Mesendoderm (in vitro differentiated cells): ENCODE measurements at regions not wholly inside any gene's neighbourhood (a gene's known extent, or its start where the extent isn't known, plus 50 kb on each side); places are given as distances from the start of the nearest gene placed in this dataset.

Experiments
- DNase-seq: peaks from one replicate; pipeline ENCODE4 v3.0.0; 2013
- H2AK5ac ChIP-seq: 2 replicates; pipeline ENCODE4 v1.6.1; 2013; ENCODE audit warnings: low read length, inconsistent platforms
- H2BK120ac ChIP-seq: 2 replicates; pipeline ENCODE4 v1.6.1; 2013; ENCODE audit warnings: low read depth, mild to moderate bottlenecking, low read length, moderate library complexity, mixed read lengths
- H2BK15ac ChIP-seq: replicated peaks from 2 replicates; pipeline ENCODE4 v1.6.1; 2013; ENCODE audit warnings: low read depth, mild to moderate bottlenecking, moderate library complexity
- H2BK5ac ChIP-seq: 2 replicates; pipeline ENCODE4 v1.6.1; 2013; ENCODE audit warnings: low read length, inconsistent platforms
- H3K18ac ChIP-seq: 2 replicates; pipeline ENCODE4 v1.6.1; 2013; ENCODE audit warnings: mild to moderate bottlenecking, low read length, mixed read lengths
- H3K23ac ChIP-seq: one replicate; pipeline ENCODE4 v1.6.1; 2013; ENCODE audit warnings: low read length
- H3K27ac ChIP-seq: 2 replicates; pipeline ENCODE4 v1.5.1; 2013; ENCODE audit warnings: low read depth, mild to moderate bottlenecking, inconsistent platforms, low read length, moderate library complexity
- H3K27me3 ChIP-seq: 2 replicates; pipeline ENCODE4 v1.6.1; 2013; ENCODE audit warnings: low read length, control low read depth, mild to moderate bottlenecking, inconsistent platforms; ENCODE audit not compliant: insufficient read depth, poor library complexity
- H3K36me3 ChIP-seq: 2 replicates; pipeline ENCODE4 v1.6.1; 2013; ENCODE audit warnings: low read length, inconsistent platforms; ENCODE audit not compliant: control insufficient read depth, insufficient read depth
- H3K4ac ChIP-seq: one replicate; pipeline ENCODE4 v1.6.1; 2013; ENCODE audit warnings: low read depth, mild to moderate bottlenecking, low read length, moderate library complexity
- H3K4me1 ChIP-seq: 2 replicates; pipeline ENCODE4 v1.6.1; 2013; ENCODE audit warnings: low read depth, low read length, inconsistent platforms; ENCODE audit not compliant: control insufficient read depth
- H3K4me2 ChIP-seq: 2 replicates; pipeline ENCODE4 v1.6.1; 2013; ENCODE audit warnings: low read length
- H3K4me3 ChIP-seq: 2 replicates; pipeline ENCODE4 v1.5.1; 2013; ENCODE audit warnings: mild to moderate bottlenecking, low read length
- H3K56ac ChIP-seq: one replicate; pipeline ENCODE4 v1.6.1; 2013; ENCODE audit warnings: low read length
- H3K79me1 ChIP-seq: 2 replicates; pipeline ENCODE4 v1.6.1; 2013; ENCODE audit warnings: low read length, inconsistent platforms
- H3K79me2 ChIP-seq: 2 replicates; pipeline ENCODE4 v1.6.1; 2013; ENCODE audit warnings: mild to moderate bottlenecking, low read length; ENCODE audit not compliant: control insufficient read depth, insufficient read depth
- H3K9ac ChIP-seq: 2 replicates; pipeline ENCODE4 v1.6.1; 2013; ENCODE audit warnings: low read length, inconsistent platforms
- H4K5ac ChIP-seq: one replicate; pipeline ENCODE4 v1.6.1; 2013; ENCODE audit warnings: low read length
- H4K8ac ChIP-seq: one replicate; pipeline ENCODE4 v1.6.1; 2013; ENCODE audit warnings: low read depth, mild to moderate bottlenecking, control low read depth, low read length, moderate library complexity
- WGBS: extraction: QIAGEN DNeasy Blood & Tissue Kit; methylation state at CpG from one replicate; pipeline ENCODE4 v1.1.7; 2013; ENCODE audit warnings: low lambda C conversion rate, missing lambda C conversion rate; ENCODE audit not compliant: insufficient coverage; ENCODE audit errors: extremely low coverage; 5-methylcytosine and 5-hydroxymethylcytosine counted together

GRCh38 chr6:106035655-106036054 is 50.5 kb upstream of the PRDM1 start:
- WGBS = no CpG with 5 or more reads among the region's 2 CpGs
- no peak overlapping the region for H3K56ac ChIP-seq
- no peak for DNase-seq
- H3K79me1 ChIP-seq = no peaks in the 10 kb centered on the region
- H3K18ac ChIP-seq = no peak overlapping the region
- H3K4me1 ChIP-seq = peaks cover 2% of the 10 kb centered on the region
- H3K36me3 ChIP-seq = no peaks in the 10 kb centered on the region
- H4K5ac ChIP-seq = no peak overlapping the region
- H3K4ac ChIP-seq = no peak overlapping the region
- H2BK120ac ChIP-seq = no peak overlapping the region
- no peak overlapping the region for H2BK15ac ChIP-seq
- H3K27ac ChIP-seq = no peak overlapping the region
- no peak overlapping the region for H3K4me2 ChIP-seq
- H3K23ac ChIP-seq = no peak overlapping the region
- H3K4me3 ChIP-seq = no peak overlapping the region
- no peak overlapping the region for H2AK5ac ChIP-seq
- H3K9ac ChIP-seq = no peak overlapping the region
- H3K79me2 ChIP-seq = no peaks in the 10 kb centered on the region
- no peak overlapping the region for H2BK5ac ChIP-seq
- H4K8ac ChIP-seq = no peak overlapping the region
- no peaks in the 10 kb centered on the region for H3K27me3 ChIP-seq

GRCh38 chr6:106033806-106034205 is 52.3 kb upstream of the PRDM1 start:
- Histone ChIP-seq H3K56ac (no peak overlapping the region), H3K4me3 (no peak overlapping the region), H3K36me3 (no peaks in the 10 kb centered on the region), H3K18ac (no peak overlapping the region), H3K27me3 (no peaks in the 10 kb centered on the region), H3K4me1 (no peaks in the 10 kb centered on the region), H3K79me2 (no peaks in the 10 kb centered on the region), H4K8ac (no peak overlapping the region), H2BK120ac (no peak overlapping the region), H2AK5ac (no peak overlapping the region), H2BK5ac (no peak overlapping the region), H3K27ac (no peak overlapping the region), H2BK15ac (no peak overlapping the region), H3K4ac (no peak overlapping the region), H3K23ac (no peak overlapping the region), H4K5ac (no peak overlapping the region), H3K9ac (no peak overlapping the region), H3K4me2 (no peak overlapping the region), H3K79me1 (no peaks in the 10 kb centered on the region)
- no peak for DNase-seq
- no CpG with 5 or more reads among the region's 2 CpGs for WGBS

GRCh38 chr6:106027758-106028157 is 58.4 kb upstream of the PRDM1 start:
- H3K79me2 ChIP-seq = no peaks in the 10 kb centered on the region
- H3K4me1 ChIP-seq = peaks cover 6% of the 10 kb centered on the region
- no peak overlapping the region for H4K8ac ChIP-seq
- no peaks in the 10 kb centered on the region for H3K36me3 ChIP-seq
- H2BK120ac ChIP-seq = no peak overlapping the region
- no peak overlapping the region for H2BK5ac ChIP-seq
- H3K23ac ChIP-seq = no peak overlapping the region
- no peaks in the 10 kb centered on the region for H3K27me3 ChIP-seq
- H3K18ac ChIP-seq = no peak overlapping the region
- no peaks in the 10 kb centered on the region for H3K79me1 ChIP-seq
- no peak overlapping the region for H3K4me2 ChIP-seq
- no peak overlapping the region for H3K27ac ChIP-seq
- H3K4ac ChIP-seq = no peak overlapping the region
- no peak overlapping the region for H2BK15ac ChIP-seq
- no peak overlapping the region for H2AK5ac ChIP-seq
- H3K4me3 ChIP-seq = no peak overlapping the region
- H3K9ac ChIP-seq = no peak overlapping the region
- no peak for DNase-seq
- H3K56ac ChIP-seq = no peak overlapping the region
- no peak overlapping the region for H4K5ac ChIP-seq

- no peak overlapping the region for H3K23ac ChIP-seq
- no peak overlapping the region for H3K18ac ChIP-seq
- no peak overlapping the region for H2BK5ac ChIP-seq
- H2AK5ac ChIP-seq = no peak overlapping the region
- no peaks in the 10 kb centered on the region for H3K79me2 ChIP-seq
- peaks cover 6% of the 10 kb centered on the region for H3K4me1 ChIP-seq
- no peak overlapping the region for H3K9ac ChIP-seq
- H2BK15ac ChIP-seq = no peak overlapping the region
- no peak overlapping the region for H3K27ac ChIP-seq
- no peak overlapping the region for H4K8ac ChIP-seq
- no CpG with 5 or more reads among the region's 17 CpGs for WGBS
- no peak overlapping the region for H3K4me3 ChIP-seq
- H3K56ac ChIP-seq = no peak overlapping the region
- H2BK120ac ChIP-seq = no peak overlapping the region
- no peaks in the 10 kb centered on the region for H3K27me3 ChIP-seq
- DNase-seq = no peak
- no peaks in the 10 kb centered on the region for H3K36me3 ChIP-seq
- H3K79me1 ChIP-seq = no peaks in the 10 kb centered on the region
- H3K4me2 ChIP-seq = no peak overlapping the region
- no peak overlapping the region for H4K5ac ChIP-seq
- no peak overlapping the region for H3K4ac ChIP-seq
Measured at GRCh38 chr6:106026748-106027715, 59.1 kb upstream of the PRDM1 start.

GRCh38 chr6:106025655-106026054 is 60.5 kb upstream of the PRDM1 start:
- Histone ChIP-seq H3K36me3 (no peaks in the 10 kb centered on the region), H2AK5ac (no peak overlapping the region), H3K4ac (no peak overlapping the region), H3K4me1 (peaks cover 6% of the 10 kb centered on the region), H2BK15ac (no peak overlapping the region), H3K23ac (no peak overlapping the region), H4K5ac (no peak overlapping the region), H3K27me3 (no peaks in the 10 kb centered on the region), H3K79me2 (no peaks in the 10 kb centered on the region), H3K4me3 (no peak overlapping the region), H2BK5ac (no peak overlapping the region), H3K56ac (no peak overlapping the region), H3K9ac (no peak overlapping the region), H3K18ac (no peak overlapping the region), H2BK120ac (no peak overlapping the region), H3K79me1 (no peaks in the 10 kb centered on the region), H4K8ac (no peak overlapping the region), H3K27ac (no peak overlapping the region), H3K4me2 (no peak overlapping the region)
- no peak for DNase-seq

- Histone ChIP-seq H3K27me3 (no peaks in the 10 kb centered on the region), H3K56ac (no peak overlapping the region), H3K79me1 (no peaks in the 10 kb centered on the region), H3K9ac (no peak overlapping the region), H3K79me2 (no peaks in the 10 kb centered on the region), H2AK5ac (no peak overlapping the region), H3K36me3 (no peaks in the 10 kb centered on the region), H3K4ac (no peak overlapping the region), H3K4me2 (no peak overlapping the region), H2BK5ac (no peak overlapping the region), H3K18ac (no peak overlapping the region), H4K5ac (no peak overlapping the region), H3K23ac (no peak overlapping the region), H2BK15ac (no peak overlapping the region), H3K4me1 (peaks cover 6% of the 10 kb centered on the region), H3K27ac (no peak overlapping the region), H2BK120ac (no peak overlapping the region), H4K8ac (no peak overlapping the region), H3K4me3 (no peak overlapping the region)
- no CpG with 5 or more reads among the region's 5 CpGs for WGBS
- no peak for DNase-seq
Measured at GRCh38 chr6:106022801-106023200, 63.3 kb upstream of the PRDM1 start.
